ENCODE measurements at regions not wholly inside any gene's neighbourhood (a gene's known extent, or its start where the extent isn't known, plus 50 kb on each side); places are given as distances from the start of the nearest gene placed in this dataset.

DNA sequence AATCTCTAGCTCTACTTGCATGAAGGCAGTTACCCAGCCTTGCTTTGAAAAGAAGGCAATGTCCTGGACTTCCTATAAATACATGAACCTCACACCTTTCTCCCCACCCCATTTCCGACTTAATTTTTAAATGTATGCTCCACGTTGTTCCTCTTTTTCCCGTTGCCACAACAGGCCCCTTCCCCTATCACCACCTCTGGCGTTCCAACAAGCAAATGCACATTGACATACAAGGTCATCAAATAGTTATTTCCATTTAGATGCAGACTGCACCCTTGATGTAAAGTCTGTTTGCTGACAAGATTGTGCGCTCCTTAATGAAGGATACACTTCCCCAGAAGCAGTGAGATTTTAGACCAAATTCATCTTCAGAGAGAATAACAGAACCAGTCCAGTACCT is 260.7 kb upstream of the UMPS start:
- no peak for TF ChIP-seq CTCF (IDR thresholded peaks at IDR 0.05; ENCODE audit: low read depth, low read length)
- no peak for DNase-seq (ENCODE audit: extremely low read depth, low read depth)

DNA sequence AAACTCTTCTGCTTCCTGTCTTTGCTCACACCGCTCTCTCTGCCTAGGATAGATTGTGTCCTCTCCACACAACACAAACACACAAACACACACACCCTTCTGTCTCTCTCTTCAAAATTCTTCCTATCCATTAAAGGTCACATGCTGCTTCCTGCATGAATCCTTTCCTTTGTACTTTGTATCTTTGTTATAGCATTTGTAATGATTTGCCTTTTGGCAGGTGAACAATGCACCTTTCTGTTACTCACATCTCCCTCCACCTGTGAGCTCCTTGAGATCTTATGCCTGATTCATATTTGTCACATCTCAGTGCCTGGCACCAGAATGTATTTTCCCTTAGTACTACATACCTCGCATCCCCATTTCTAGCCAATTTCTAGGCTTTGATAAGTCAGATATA is 251.4 kb upstream of the UMPS start:
- no peak for TF ChIP-seq CTCF (IDR thresholded peaks at IDR 0.05; ENCODE audit: low read depth, low read length)
- DNase-seq (ENCODE audit: extremely low read depth, low read depth): no peak

- DNase-seq (ENCODE audit: extremely low read depth, low read depth): no peak
- TF ChIP-seq CTCF (IDR thresholded peaks at IDR 0.05; ENCODE audit: low read depth, low read length): no peak
These were observed 246.3 kb upstream of the UMPS start for GRCh38 chr3:124483915-124484470.

DNA sequence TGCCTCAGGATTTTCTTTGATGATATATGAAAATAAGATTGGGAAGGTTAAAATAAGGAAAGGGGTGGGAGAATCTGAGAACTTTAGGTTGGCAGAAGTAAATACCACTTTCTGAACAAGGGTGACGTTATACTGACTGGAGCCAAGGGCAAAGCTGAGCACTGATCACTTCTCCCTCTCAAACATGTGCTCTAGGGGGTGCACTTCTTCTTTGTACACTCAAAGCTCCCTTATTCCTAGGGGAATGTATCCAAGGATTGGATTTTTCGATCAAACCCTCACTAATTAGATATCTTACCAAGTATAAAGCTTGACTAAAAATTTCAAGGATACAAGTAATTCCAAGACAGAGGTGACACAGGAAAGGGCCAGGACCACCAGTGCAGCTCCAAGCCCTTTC is 243.9 kb upstream of the UMPS start:
- TF ChIP-seq CTCF (IDR thresholded peaks at IDR 0.05; ENCODE audit: low read depth, low read length): no peak
- DNase-seq (ENCODE audit: extremely low read depth, low read depth): no peak

DNA sequence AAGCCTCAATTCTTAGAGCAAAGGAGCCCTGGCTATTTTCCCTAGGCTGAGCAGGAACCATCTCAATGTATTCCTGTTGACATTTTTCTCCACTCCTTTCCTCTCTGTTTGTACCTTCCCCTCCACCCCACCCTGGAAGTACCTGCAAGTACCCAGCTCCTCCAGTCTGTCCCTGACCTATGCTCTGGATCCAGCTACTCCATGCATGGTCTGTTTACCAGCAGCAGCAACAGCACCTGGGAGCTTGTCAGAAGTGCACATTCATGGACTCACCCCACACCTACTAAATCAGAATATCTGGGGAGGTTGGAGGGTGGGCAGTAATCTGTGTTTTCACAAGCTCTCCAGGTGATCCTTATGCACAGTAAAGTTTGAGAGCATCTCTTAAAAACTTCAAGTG is 240.7 kb upstream of the UMPS start:
- TF ChIP-seq CTCF (IDR thresholded peaks at IDR 0.05; ENCODE audit: low read depth, low read length): no peak
- no peak for DNase-seq (ENCODE audit: extremely low read depth, low read depth)

DNA sequence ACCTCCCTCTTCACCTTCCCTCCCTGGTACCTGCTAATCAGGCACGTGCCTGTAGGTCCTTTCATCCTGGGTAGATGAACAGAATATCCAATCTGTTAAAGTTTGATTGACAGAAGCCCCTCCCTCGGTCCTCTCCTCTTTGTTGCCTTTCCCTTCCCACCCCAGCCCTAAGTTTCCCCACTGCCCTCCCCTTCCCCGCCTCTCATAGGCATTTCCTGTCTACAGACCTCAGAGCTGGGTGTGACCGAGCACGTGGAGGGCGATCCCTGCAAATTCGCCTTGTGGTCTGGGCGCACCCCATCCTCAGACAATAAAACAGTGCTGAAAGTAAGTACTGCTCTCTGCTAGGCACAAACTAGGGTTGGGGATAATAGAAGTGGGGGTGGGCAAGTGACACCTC is 239.2 kb upstream of the UMPS start:
- no peak for TF ChIP-seq CTCF (IDR thresholded peaks at IDR 0.05; ENCODE audit: low read depth, low read length)
- no peak for DNase-seq (ENCODE audit: extremely low read depth, low read depth)

GRCh38 chr3:124491875-124492274 is 238.4 kb upstream of the UMPS start:
- DNase-seq (ENCODE audit: extremely low read depth, low read depth): no peak
- no peak for TF ChIP-seq CTCF (IDR thresholded peaks at IDR 0.05; ENCODE audit: low read depth, low read length)
